ENCODE measurements at regions not wholly inside any gene's neighbourhood (a gene's known extent, or its start where the extent isn't known, plus 50 kb on each side); places are given as distances from the start of the nearest gene placed in this dataset.
A peak's percentile ranks its signal among the peaks of the same experiment; 100 is the strongest.

DNA sequence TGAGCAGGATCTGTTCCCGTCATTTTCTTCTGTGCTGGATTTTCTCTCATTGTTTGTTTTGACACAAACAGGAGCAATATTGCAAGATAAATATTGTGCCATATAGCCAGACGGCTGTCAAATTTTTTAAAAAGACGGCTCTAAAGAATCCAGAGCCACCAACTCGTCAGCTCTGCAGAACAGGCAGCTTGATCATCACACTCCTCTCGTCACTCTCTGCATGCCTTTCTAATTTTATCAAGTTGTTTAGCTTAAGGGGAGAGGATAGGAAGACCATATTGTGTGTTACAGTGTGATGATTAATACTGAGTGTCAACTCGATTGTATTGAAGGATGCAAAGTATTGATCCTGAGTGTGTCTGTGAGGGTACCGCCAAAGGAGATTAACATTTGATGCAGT, 562.8 kb downstream of the GALC start:
- H3K27ac ChIP-seq (ENCODE audit: low read depth, low read length): no peak overlapping the region
- no peaks in the 10 kb centered on the region for H3K9me3 ChIP-seq (ENCODE audit: insufficient read depth, low read depth, low read length)
- FAIRE-seq (no peak), DNase-seq (ENCODE audit: low read depth) (no peak)
- no peaks in the 10 kb centered on the region for H4K20me1 ChIP-seq (ENCODE audit: insufficient read depth, low read length)
- H3K36me3 ChIP-seq (ENCODE audit: insufficient read depth, low read length): no peaks in the 10 kb centered on the region
- peak overlapping the region; percentile 24 for H3K27ac Mint-ChIP-seq (ENCODE audit: unreplicated experiment)
- no peak overlapping the region for H3K4me3 ChIP-seq (ENCODE audit: insufficient read depth, low read depth, low read length)
- H3K4me2 ChIP-seq (ENCODE audit: low read length): no peak overlapping the region
- H3K27me3 ChIP-seq (ENCODE audit: insufficient read depth, low read length): no peaks in the 10 kb centered on the region
- H3K4me3 Mint-ChIP-seq (ENCODE audit: unreplicated experiment): no peak overlapping the region
- H3K9me3 Mint-ChIP-seq (ENCODE audit: unreplicated experiment): peaks cover 6% of the 10 kb centered on the region
- H3K9ac ChIP-seq (ENCODE audit: low read length): no peak overlapping the region
- peaks cover 8% of the 10 kb centered on the region for H3K4me1 Mint-ChIP-seq (ENCODE audit: low read depth, unreplicated experiment)
- no peak for TF ChIP-seq EZH2 (IDR thresholded peaks at IDR 0.05; ENCODE audit: insufficient read depth, low read length)
- TF ChIP-seq CTCF (IDR thresholded peaks at IDR 0.05; ENCODE audit: insufficient read depth, low read depth, low read length): no peak
- peaks cover 2% of the 10 kb centered on the region for H3K36me3 Mint-ChIP-seq (ENCODE audit: low read depth, unreplicated experiment)
- H3K4me1 ChIP-seq (ENCODE audit: insufficient read depth, low read length): no peaks in the 10 kb centered on the region
- H3K79me2 ChIP-seq (ENCODE audit: insufficient read depth, low read length): no peaks in the 10 kb centered on the region
- H2AFZ ChIP-seq (ENCODE audit: low read depth, low read length): no peak overlapping the region
- no peaks in the 10 kb centered on the region for H3K27me3 Mint-ChIP-seq (ENCODE audit: low read depth, unreplicated experiment)

DNA sequence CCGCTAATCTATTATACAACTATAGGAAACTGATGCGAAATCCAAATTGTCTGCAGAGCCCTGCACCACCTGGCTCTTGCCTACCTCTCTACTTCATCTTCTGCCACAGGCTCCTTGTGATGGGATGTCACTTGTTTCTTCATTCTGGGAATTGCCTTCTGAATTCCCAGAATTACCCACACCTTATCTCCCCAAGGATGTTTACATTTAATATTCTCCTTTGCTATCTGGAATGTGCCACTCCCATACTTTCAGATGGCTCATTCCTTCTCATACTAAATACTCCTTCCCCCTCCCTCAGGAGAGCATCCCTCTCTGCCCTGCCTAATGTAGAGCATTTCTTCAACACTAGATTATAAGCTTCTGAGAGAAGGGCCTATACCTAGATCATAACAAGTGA, 573.1 kb downstream of the GALC start:
- Mint-ChIP-seq H3K27me3 (ENCODE audit: low read depth, unreplicated experiment) (no peaks in the 10 kb centered on the region), H3K27ac (ENCODE audit: unreplicated experiment) (no peak overlapping the region), H3K4me1 (ENCODE audit: low read depth, unreplicated experiment) (no peaks in the 10 kb centered on the region), H3K36me3 (ENCODE audit: low read depth, unreplicated experiment) (no peaks in the 10 kb centered on the region), H3K4me3 (ENCODE audit: unreplicated experiment) (no peak overlapping the region), H3K9me3 (ENCODE audit: unreplicated experiment) (peaks cover 13% of the 10 kb centered on the region)
- DNase-seq (ENCODE audit: low read depth) (no peak), FAIRE-seq (no peak)
- Histone ChIP-seq H3K79me2 (ENCODE audit: insufficient read depth, low read length) (no peaks in the 10 kb centered on the region), H2AFZ (ENCODE audit: low read depth, low read length) (no peak overlapping the region), H3K36me3 (ENCODE audit: insufficient read depth, low read length) (no peaks in the 10 kb centered on the region), H4K20me1 (ENCODE audit: insufficient read depth, low read length) (no peaks in the 10 kb centered on the region), H3K4me2 (ENCODE audit: low read length) (no peak overlapping the region), H3K9me3 (ENCODE audit: insufficient read depth, low read depth, low read length) (no peaks in the 10 kb centered on the region), H3K4me1 (ENCODE audit: insufficient read depth, low read length) (no peaks in the 10 kb centered on the region), H3K27ac (ENCODE audit: low read depth, low read length) (no peak overlapping the region), H3K27me3 (ENCODE audit: insufficient read depth, low read length) (no peaks in the 10 kb centered on the region), H3K9ac (ENCODE audit: low read length) (no peak overlapping the region), H3K4me3 (ENCODE audit: insufficient read depth, low read depth, low read length) (no peak overlapping the region)
- no peak for TF ChIP-seq EZH2 (IDR thresholded peaks at IDR 0.05; ENCODE audit: insufficient read depth, low read length)
- TF ChIP-seq CTCF (IDR thresholded peaks at IDR 0.05; ENCODE audit: insufficient read depth, low read depth, low read length): no peak

GRCh38 chr14:87411370-87411769, 581.6 kb downstream of the GALC start:
- no peaks in the 10 kb centered on the region for H3K36me3 Mint-ChIP-seq (ENCODE audit: low read depth, unreplicated experiment)
- no peaks in the 10 kb centered on the region for H3K27me3 Mint-ChIP-seq (ENCODE audit: low read depth, unreplicated experiment)
- FAIRE-seq (no peak), DNase-seq (ENCODE audit: low read depth) (no peak)
- Histone ChIP-seq H4K20me1 (ENCODE audit: insufficient read depth, low read length) (no peaks in the 10 kb centered on the region), H3K36me3 (ENCODE audit: insufficient read depth, low read length) (no peaks in the 10 kb centered on the region), H2AFZ (ENCODE audit: low read depth, low read length) (no peak overlapping the region), H3K79me2 (ENCODE audit: insufficient read depth, low read length) (no peaks in the 10 kb centered on the region), H3K27me3 (ENCODE audit: insufficient read depth, low read length) (no peaks in the 10 kb centered on the region), H3K9ac (ENCODE audit: low read length) (no peak overlapping the region), H3K4me2 (ENCODE audit: low read length) (no peak overlapping the region), H3K4me3 (ENCODE audit: insufficient read depth, low read depth, low read length) (no peak overlapping the region), H3K27ac (ENCODE audit: low read depth, low read length) (no peak overlapping the region), H3K4me1 (ENCODE audit: insufficient read depth, low read length) (no peaks in the 10 kb centered on the region), H3K9me3 (ENCODE audit: insufficient read depth, low read depth, low read length) (no peaks in the 10 kb centered on the region)
- TF ChIP-seq EZH2 (IDR thresholded peaks at IDR 0.05; ENCODE audit: insufficient read depth, low read length) (no peak), CTCF (IDR thresholded peaks at IDR 0.05; ENCODE audit: insufficient read depth, low read depth, low read length) (no peak)
- no peaks in the 10 kb centered on the region for H3K9me3 Mint-ChIP-seq (ENCODE audit: unreplicated experiment)
- no peak overlapping the region for H3K4me3 Mint-ChIP-seq (ENCODE audit: unreplicated experiment)
- no peak overlapping the region for H3K27ac Mint-ChIP-seq (ENCODE audit: unreplicated experiment)
- peaks cover 8% of the 10 kb centered on the region for H3K4me1 Mint-ChIP-seq (ENCODE audit: low read depth, unreplicated experiment)
